ENCODE measurements at regions not wholly inside any gene's neighbourhood (a gene's known extent, or its start where the extent isn't known, plus 50 kb on each side); places are given as distances from the start of the nearest gene placed in this dataset.

- TF ChIP-seq CTCF (IDR thresholded peaks at IDR 0.05) (no peak), POLR2AphosphoS5 (IDR thresholded peaks at IDR 0.05) (no peak)
Measured at GRCh38 chrX:150213481-150214030, 149.6 kb upstream of the MAMLD1 start.
